Small intestine (tissue), 7 donors: ENCODE measurements at regions not wholly inside any gene's neighbourhood (a gene's known extent, or its start where the extent isn't known, plus 50 kb on each side); places are given as distances from the start of the nearest gene placed in this dataset.

ENCODE experiments used
- DNase-seq, 2 donors: peaks; one replicate each; pipeline versions ENCODE4 v3.0.0 to v3.0.0-alpha.2; 2013
- FAIRE-seq: peaks from 2 replicates; lab custom pipeline; 2012; peaks lifted over from hg19 to GRCh38; lab: Jason Lieb, UNC
- H3K27ac ChIP-seq, 3 donors: one replicate each; pipeline ENCODE4 v1.5.1; 2013; ENCODE audit warnings: low read length in 2 of 3, mild to moderate bottlenecking in 2 of 3, control low read depth in 1 of 3, inconsistent platforms in 1 of 3, low read depth in 1 of 3, moderate library complexity in 1 of 3
- H3K27me3 ChIP-seq, 3 donors: one replicate each; pipeline ENCODE4 v1.6.1; 2013; ENCODE audit warnings: low read length in 3 of 3, inconsistent platforms in 1 of 3; ENCODE audit not compliant: control insufficient read depth in 3 of 3, insufficient read depth in 3 of 3
- H3K36me3 ChIP-seq, 3 donors: one replicate each; pipeline ENCODE4 v1.6.1; 2013; ENCODE audit warnings: low read length in 3 of 3, inconsistent platforms in 1 of 3, low read depth in 1 of 3, mild to moderate bottlenecking in 1 of 3, moderate library complexity in 1 of 3; ENCODE audit not compliant: control insufficient read depth in 3 of 3, insufficient read depth in 2 of 3
- H3K4me1 ChIP-seq, 3 donors: one replicate each; pipeline ENCODE4 v1.6.1; 2013; ENCODE audit warnings: low read length in 2 of 3, inconsistent platforms in 1 of 3, low read depth in 1 of 3, mild to moderate bottlenecking in 1 of 3, moderate library complexity in 1 of 3; ENCODE audit not compliant: control insufficient read depth in 3 of 3, insufficient read depth in 2 of 3
- H3K4me3 ChIP-seq, 3 donors: one replicate each; pipeline ENCODE4 v1.5.1; 2013; ENCODE audit warnings: low read length in 3 of 3, control low read depth in 1 of 3, inconsistent platforms in 1 of 3, low read depth in 1 of 3, mild to moderate bottlenecking in 1 of 3, moderate library complexity in 1 of 3
- H3K9me3 ChIP-seq, 2 donors: one replicate each; pipeline ENCODE4 v1.6.1; 2013; ENCODE audit warnings: low read depth in 1 of 2, low read length in 1 of 2; ENCODE audit not compliant: control insufficient read depth in 2 of 2, insufficient read depth in 1 of 2
- WGBS, 3 donors: extraction: QIAGEN DNeasy Blood & Tissue Kit; methylation state at CpG; one replicate each; pipeline ENCODE4 v1.1.7; 2013; 5-methylcytosine and 5-hydroxymethylcytosine counted together
- donor health status: healthy with polysubstance abuse.
- donor health status: control.
- donor health status: control.
- donor health status: Bipolar disorder and iron deficiency.
- donor health status: healthy.

DNA sequence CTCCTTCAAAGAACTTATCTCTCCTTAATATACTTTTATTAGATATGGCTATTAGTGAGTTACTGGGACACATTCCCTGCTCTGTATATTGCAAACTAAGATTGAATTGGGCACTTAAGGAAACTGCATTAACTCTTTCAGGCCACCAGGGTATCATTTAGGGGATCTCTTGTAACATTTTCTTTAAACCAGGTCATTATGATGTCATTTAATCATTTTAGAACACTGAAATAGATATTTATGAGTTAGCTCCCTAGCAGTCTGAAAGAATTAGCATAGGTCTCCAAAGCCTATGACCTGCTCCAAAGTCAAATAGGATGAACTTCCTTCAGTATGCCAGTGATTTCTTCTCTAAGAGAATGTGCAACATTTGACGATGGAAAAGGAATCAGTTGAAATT, 506.9 kb downstream of the FOXG1 start:
- Histone ChIP-seq H3K9me3 (no peaks in the 10 kb centered on the region), H3K27me3 (no peaks in the 10 kb centered on the region), H3K27ac (no peak overlapping the region), H3K36me3 (no peaks in the 10 kb centered on the region), H3K4me1 (no peaks in the 10 kb centered on the region), H3K4me3 (no peak overlapping the region)
- 86 to 90% (median 88%) methylated on average over 1 of the region's 1 CpG for WGBS, 3 donors
- DNase-seq (no peak), FAIRE-seq (no peak)

DNA sequence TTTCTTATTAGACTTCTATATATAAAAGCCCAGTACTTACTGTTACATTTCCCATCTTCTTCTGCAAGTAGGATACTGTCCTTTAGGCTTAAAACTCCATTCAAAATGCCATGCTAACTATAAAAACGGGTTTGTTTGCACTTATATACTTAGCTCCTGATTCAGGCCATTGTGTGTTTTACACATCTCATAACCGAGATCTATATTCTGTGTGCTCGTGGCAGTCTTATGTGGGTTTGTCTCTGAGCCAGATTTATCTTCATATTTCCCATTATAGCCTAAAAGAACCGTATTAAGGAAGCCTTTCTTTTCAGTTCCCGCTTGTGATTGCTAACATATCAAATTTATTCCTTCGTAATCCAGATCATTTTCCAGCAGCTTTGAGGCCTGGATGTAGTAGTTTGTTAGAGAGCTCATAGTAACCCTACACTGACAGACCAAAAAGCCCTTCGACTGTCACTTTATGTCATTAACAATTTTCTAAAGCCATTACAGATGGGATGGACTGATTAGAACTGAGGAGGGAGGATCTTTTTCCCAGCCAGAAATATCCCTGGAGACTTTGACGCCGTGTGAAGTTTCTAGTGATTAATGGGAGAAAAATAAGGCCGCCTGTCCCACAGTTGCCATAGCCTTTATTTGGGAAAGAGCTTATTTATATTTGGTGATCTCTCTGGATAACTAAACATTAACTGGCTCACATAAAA, 508.5 kb downstream of the FOXG1 start:
- DNase-seq, result no peak
- H3K4me3 ChIP-seq, result no peak overlapping the region

DNA sequence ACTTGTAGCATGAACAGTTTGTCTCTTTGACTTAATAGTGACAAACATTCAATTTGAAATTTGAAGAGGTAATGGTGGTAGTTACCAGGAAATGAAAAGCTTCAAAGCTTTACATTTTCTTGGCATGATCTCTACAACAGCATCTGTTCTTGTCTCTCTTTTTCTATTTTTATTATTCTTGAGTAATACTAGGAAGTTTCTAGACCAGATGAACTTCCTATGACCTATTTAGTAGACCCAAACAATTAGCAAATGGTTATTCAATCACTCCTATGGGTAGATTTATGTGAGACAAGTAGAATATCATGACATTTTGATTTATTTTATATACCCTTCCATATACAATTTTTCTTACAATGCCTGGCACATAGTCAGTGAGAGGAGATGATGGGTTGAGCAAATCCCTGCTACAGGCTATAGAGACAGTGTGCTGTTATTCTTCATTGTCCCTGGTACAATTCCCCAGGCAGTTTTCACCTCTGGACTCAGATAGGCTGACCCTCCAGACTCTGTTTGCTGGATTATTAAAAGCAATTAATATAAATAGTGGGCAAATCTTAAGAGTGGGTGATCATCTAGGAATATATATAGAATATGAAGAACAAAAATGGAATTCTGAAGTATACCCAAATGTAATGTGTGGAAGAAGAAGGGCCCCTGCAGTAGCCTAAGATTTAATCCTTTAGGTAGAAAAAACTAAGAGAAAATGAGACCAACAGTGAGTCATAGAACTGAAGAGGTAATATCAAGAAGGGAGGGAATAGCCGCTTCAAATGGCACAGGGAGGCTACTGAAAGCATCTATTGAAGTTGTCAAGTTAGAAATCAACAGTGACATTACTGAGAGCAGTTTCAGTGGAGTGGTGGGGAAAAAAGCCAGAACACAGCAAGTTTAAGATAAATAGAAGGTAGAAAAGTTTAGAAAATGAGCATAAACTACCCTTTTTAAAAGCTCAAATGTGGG, 512.0 kb downstream of the FOXG1 start:
- FAIRE-seq (no peak), DNase-seq (no peak)
- Histone ChIP-seq H3K4me1 (no peaks in the 10 kb centered on the region), H3K9me3 (no peaks in the 10 kb centered on the region), H3K27ac (no peak overlapping the region), H3K27me3 (no peaks in the 10 kb centered on the region), H3K4me3 (no peak overlapping the region), H3K36me3 (no peaks in the 10 kb centered on the region)
- 58 to 79% (median 62%) methylated on average over 1 of the region's 1 CpG for WGBS, 3 donors

More for the DNA sequence above, 508.5 kb downstream of the FOXG1 start:
- Histone ChIP-seq H3K9me3 (no peaks in the 10 kb centered on the region), H3K27me3 (no peaks in the 10 kb centered on the region), H3K27ac (no peak overlapping the region), H3K36me3 (no peaks in the 10 kb centered on the region), H3K4me1 (no peaks in the 10 kb centered on the region)
- 59 to 69% (median 64%) methylated on average over 10 of the region's 10 CpGs for WGBS, 3 donors
- no peak for FAIRE-seq

GRCh38 chr14:29282169-29282568, 515.6 kb downstream of the FOXG1 start:
- Histone ChIP-seq H3K27ac (no peak overlapping the region), H3K4me1 (no peaks in the 10 kb centered on the region), H3K9me3 (no peaks in the 10 kb centered on the region), H3K36me3 (no peaks in the 10 kb centered on the region), H3K27me3 (no peaks in the 10 kb centered on the region), H3K4me3 (no peak overlapping the region)
- DNase-seq (no peak), FAIRE-seq (no peak)
- WGBS, 3 donors, result 42 to 71% (median 51%) methylated on average over 1 of the region's 1 CpG

GRCh38 chr14:29290441-29290840, 523.9 kb downstream of the FOXG1 start:
- 83 to 88% (median 86%) methylated on average over 2 of the region's 2 CpGs for WGBS, 3 donors
- Histone ChIP-seq H3K36me3 (no peaks in the 10 kb centered on the region), H3K4me3 (no peak overlapping the region), H3K9me3 (peaks cover 2 to 11% of the 10 kb centered on the region in 2 donors), H3K27ac (no peak overlapping the region), H3K27me3 (peaks cover 0 to 3% (median 0%) of the 10 kb centered on the region in 3 donors), H3K4me1 (no peaks in the 10 kb centered on the region)
- FAIRE-seq (no peak), DNase-seq (no peak)

- Histone ChIP-seq H3K27ac (no peak overlapping the region), H3K27me3 (peaks cover 0 to 3% (median 0%) of the 10 kb centered on the region in 3 donors), H3K4me3 (no peak overlapping the region), H3K36me3 (no peaks in the 10 kb centered on the region), H3K9me3 (peaks cover under 1 to 11% of the 10 kb centered on the region in 2 donors), H3K4me1 (no peaks in the 10 kb centered on the region)
- FAIRE-seq (no peak), DNase-seq (no peak)
- 81 to 90% (median 88%) methylated on average over 1 of the region's 1 CpG for WGBS, 3 donors
Measured at GRCh38 chr14:29299372-29299771, 532.8 kb downstream of the FOXG1 start.

GRCh38 chr14:29301571-29301970, 535.0 kb downstream of the FOXG1 start:
- Histone ChIP-seq H3K36me3 (no peaks in the 10 kb centered on the region), H3K9me3 (peaks cover 0 to 2% of the 10 kb centered on the region in 2 donors), H3K27ac (no peak overlapping the region), H3K27me3 (no peaks in the 10 kb centered on the region), H3K4me1 (no peaks in the 10 kb centered on the region), H3K4me3 (no peak overlapping the region)
- DNase-seq (no peak), FAIRE-seq (no peak)

GRCh38 chr14:29310210-29310609, 543.6 kb downstream of the FOXG1 start:
- no peaks in the 10 kb centered on the region for H3K9me3 ChIP-seq
- H3K36me3 ChIP-seq, result no peaks in the 10 kb centered on the region
- FAIRE-seq (no peak), DNase-seq (no peak)
- H3K4me1 ChIP-seq, result no peaks in the 10 kb centered on the region
- H3K27me3 ChIP-seq, result no peaks in the 10 kb centered on the region
- H3K4me3 ChIP-seq, result no peak overlapping the region
- no peak overlapping the region for H3K27ac ChIP-seq
